ENCODE measurements at regions not wholly inside any gene's neighbourhood (a gene's known extent, or its start where the extent isn't known, plus 50 kb on each side); places are given as distances from the start of the nearest gene placed in this dataset.
"Not testable (repeated sequence)": the region's sequence is repeated elsewhere in the genome, so short reads cannot be mapped to it uniquely, and the experiment has no call there.

- TF ChIP-seq CTCF (conservative IDR thresholded peaks at IDR 0.05; ENCODE audit: low read depth, low read length); RAD21 (IDR thresholded peaks at IDR 0.05; ENCODE audit: low read length); CEBPB (IDR thresholded peaks at IDR 0.05; ENCODE audit: low read depth, low read length); USF2 (IDR thresholded peaks at IDR 0.05; ENCODE audit: low read depth, low read length); CHD1 (IDR thresholded peaks at IDR 0.05; ENCODE audit: low read depth, low read length): not testable (repeated sequence)
Observed at GRCh38 chr12:59273561-59273960, 322.3 kb upstream of the SLC16A7 start.

All from IMR-90 (cell line).